Right lobe of liver (tissue), 6 donors: ENCODE measurements at regions not wholly inside any gene's neighbourhood (a gene's known extent, or its start where the extent isn't known, plus 50 kb on each side); places are given as distances from the start of the nearest gene placed in this dataset.
"Not testable (repeated sequence)": the region's sequence is repeated elsewhere in the genome, so short reads cannot be mapped to it uniquely, and the experiment has no call there.

Experiments used
- ATAC-seq, 4 donors: fragments of 200-7000 bp; cut with Tn5 transposase; one replicate each; pipeline ENCODE4 v1.9.1; 2020; ENCODE audit warnings: mild to moderate bottlenecking in 4 of 4, moderate library complexity in 4 of 4
- DNase-seq, 3 donors: peaks; one replicate each; pipeline ENCODE4 v3.0.0-alpha.2; 2020
- H3K27ac ChIP-seq, 3 donors: fragments of 200-600 bp; one replicate each; pipeline ENCODE4 v1.8.0; 2022
- H3K27me3 ChIP-seq, 2 donors: fragments of 200-600 bp; one replicate each; pipeline ENCODE4 v1.8.0; 2022
- H3K36me3 ChIP-seq, 4 donors: fragments of 200-600 bp; sonication (generic) in 1 of 4; one replicate each; pipeline versions ENCODE4 v1.5.1 to v1.8.0; 2017 to 2022; ENCODE audit warnings: control low read depth in 1 of 4
- H3K4me1 ChIP-seq, 4 donors: fragments of 200-600 bp; sonication (generic) in 1 of 4; one replicate each; pipeline versions ENCODE4 v1.5.1 to v1.8.0; 2017 to 2022; ENCODE audit warnings: control low read depth in 1 of 4
- H3K4me3 ChIP-seq, 3 donors: fragments of 200-600 bp; one replicate each; pipeline ENCODE4 v1.8.0; 2022
- H3K9me3 ChIP-seq, 4 donors: fragments of 200-600 bp; sonication (generic) in 1 of 4; one replicate each; pipeline versions ENCODE4 v1.5.1 to v1.8.0; 2017 to 2022; ENCODE audit warnings: control low read depth in 1 of 4
- CTCF ChIP-seq, 4 donors: fragments of 200-600 bp in 3 of 4; fragments of 450-650 bp in 1 of 4; IDR thresholded peaks; one replicate each; pipeline versions ENCODE4 v1.5.1 to v1.8.0; 2016 to 2022; ENCODE audit warnings: antibody characterized with exemption in 4 of 4, mild to moderate bottlenecking in 2 of 4
- POLR2A ChIP-seq: fragments of 450-650 bp; IDR thresholded peaks from one replicate; pipeline ENCODE4 v1.6.1; 2017; ENCODE audit warnings: antibody characterized with exemption, mild to moderate bottlenecking
- WGBS: methylation state at CpG from one replicate; pipeline ENCODE4 v1.1.6; 2018; ENCODE audit warnings: low coverage, low lambda C conversion rate; ENCODE audit not compliant: insufficient coverage; ENCODE audit errors: missing lambda C conversion rate; 5-methylcytosine and 5-hydroxymethylcytosine counted together
- intact Hi-C, 2 donors: fragments of 100-400 bp; cut with DNase I; formaldehyde crosslinking; loops; one replicate each; pipeline versions ENCODE4 v1.11.2 to v1.14.1; 2022
- small RNA-seq, 2 experiments: library from RNA; depleted of rRNA; stranded (forward); fragments of <200 nt; gene quantifications; one replicate each; pipeline ENCODE3, GENCODE V24; 2016
- donor health status: DM: no; HTN: yes; CAD: no.
- donor health status: DM: no; HTN: no; CAD: no.
- donor health status: DM: no; HTN: no; CAD: no.
- donor health status: DM: no; HTN: yes; CAD: no.
- donor health status: DM: no; HTN: yes; CAD: no.

DNA sequence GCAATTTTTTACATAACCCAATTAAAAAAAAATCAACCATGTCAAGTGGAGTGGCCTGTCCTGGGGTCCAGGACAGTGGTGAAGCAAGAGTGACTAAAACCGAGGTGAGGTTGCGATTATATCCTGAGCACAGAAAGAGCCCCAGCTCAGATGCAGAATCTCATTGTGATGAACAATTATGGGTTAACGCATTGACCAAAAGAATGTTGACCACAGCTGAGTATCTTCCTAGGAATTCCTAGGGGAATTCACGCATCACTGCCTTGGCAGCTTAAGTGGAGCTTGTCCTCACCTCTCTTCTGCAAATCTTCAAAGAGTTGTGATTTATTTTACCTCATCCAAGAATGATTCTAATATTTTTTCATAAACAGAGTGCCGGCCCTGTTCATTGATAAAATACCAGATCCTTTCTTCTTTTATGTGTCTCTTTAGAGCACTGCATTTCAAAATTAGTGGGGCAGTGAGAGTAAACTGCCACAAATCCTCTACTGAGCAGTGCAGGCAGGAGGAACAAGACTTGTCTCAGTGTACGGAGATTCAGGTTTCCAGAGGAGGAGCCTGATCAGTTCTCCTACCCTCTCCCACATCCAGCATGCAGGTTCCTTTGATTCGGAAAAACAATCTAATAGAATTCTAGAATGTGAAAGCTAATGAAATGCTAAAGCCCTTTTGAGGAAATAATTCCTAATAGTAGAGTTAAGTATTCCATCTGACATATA is 60.1 kb upstream of the ZNF184 start:
- WGBS = 44% methylated on average over 7 of the region's 7 CpGs
- ATAC-seq = no peak
- TF ChIP-seq POLR2A = no peak
- no peak for TF ChIP-seq CTCF (IDR thresholded peaks at IDR 0.05)
- Histone ChIP-seq H3K4me1 (no peaks in the 10 kb centered on the region), H3K27ac (no peak overlapping the region), H3K36me3 (no peaks in the 10 kb centered on the region), H3K27me3 (no peaks in the 10 kb centered on the region), H3K4me3 (no peak overlapping the region), H3K9me3 (peaks cover 0 to 3% (median 0%) of the 10 kb centered on the region in 4 donors)
- no peak for DNase-seq
- intact Hi-C loops = no loop called here

- intact Hi-C loops = no loop called here
- H3K4me1 ChIP-seq = no peaks in the 10 kb centered on the region
- no peak overlapping the region for H3K27ac ChIP-seq
- TF ChIP-seq CTCF (IDR thresholded peaks at IDR 0.05) = no peak
- no peak for TF ChIP-seq POLR2A
- H3K36me3 ChIP-seq = no peaks in the 10 kb centered on the region
- no peaks in the 10 kb centered on the region for H3K27me3 ChIP-seq
- DNase-seq (no peak), ATAC-seq (no peak)
- H3K9me3 ChIP-seq = peaks cover 0 to 3% (median 0%) of the 10 kb centered on the region in 4 donors
- no peak overlapping the region for H3K4me3 ChIP-seq
- WGBS = 72% methylated on average over 17 of the region's 17 CpGs
These were observed 59.0 kb upstream of the ZNF184 start for GRCh38 chr6:27531772-27532459.

GRCh38 chr6:27529796-27530195 is 56.9 kb upstream of the ZNF184 start:
- H3K27ac ChIP-seq, H3K4me3 ChIP-seq, DNase-seq, H3K4me1 ChIP-seq, ATAC-seq, H3K36me3 ChIP-seq, intact Hi-C loops, H3K27me3 ChIP-seq, H3K9me3 ChIP-seq: not testable (repeated sequence)
- WGBS = 89% methylated on average over 9 of the region's 24 CpGs

DNA sequence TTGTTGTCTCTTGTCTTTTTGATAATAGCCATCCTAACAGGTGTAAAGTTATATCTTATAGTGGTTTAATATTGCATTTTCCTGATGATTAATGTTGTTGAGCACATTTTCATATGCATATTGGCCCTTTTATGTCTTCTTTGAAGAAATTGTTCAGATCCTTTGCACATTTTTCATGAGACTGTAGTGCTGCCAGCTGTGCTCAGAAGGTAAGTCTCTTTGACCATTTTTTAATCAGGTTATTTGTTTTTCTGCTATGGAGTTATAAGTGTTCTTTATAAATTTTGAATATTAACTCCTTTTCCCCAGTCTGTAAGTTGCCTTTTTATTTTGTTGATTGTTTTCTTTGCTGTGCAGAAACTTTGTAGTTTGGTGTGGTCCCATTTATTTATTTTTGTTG is 55.8 kb upstream of the ZNF184 start:
- no peak overlapping the region for H3K4me3 ChIP-seq
- H3K4me1 ChIP-seq = no peaks in the 10 kb centered on the region
- no peak for DNase-seq
- intact Hi-C loops = no loop called here
- peaks cover 0 to 3% (median 0%) of the 10 kb centered on the region in 4 donors for H3K9me3 ChIP-seq
- no peaks in the 10 kb centered on the region for H3K27me3 ChIP-seq
- ATAC-seq = no peak
- no peaks in the 10 kb centered on the region for H3K36me3 ChIP-seq
- no peak overlapping the region for H3K27ac ChIP-seq
- TF ChIP-seq POLR2A (no peak), CTCF (IDR thresholded peaks at IDR 0.05) (no peak)

Small RNA genes in the stretch of these regions (small RNA-seq; reads per million reads assigned to genes)
- gene AL031229.1 (0 reads per million in 2 experiments), gene HIST1H4PS1 (0 reads per million in 2 experiments), gene RNU6-471P (0 reads per million in 2 experiments)
